IMR-90 (cell line): ENCODE measurements at regions not wholly inside any gene's neighbourhood (a gene's known extent, or its start where the extent isn't known, plus 50 kb on each side); places are given as distances from the start of the nearest gene placed in this dataset.

Experiments
- MXI1 ChIP-seq: IDR thresholded peaks from 2 replicates; pipeline ENCODE4 v1.6.1; 2012; ENCODE audit warnings: low read depth, mild to moderate bottlenecking, low read length, moderate library complexity, borderline replicate concordance
- POLR2A ChIP-seq: IDR thresholded peaks from 2 replicates; pipeline ENCODE4 v1.6.1; 2012; ENCODE audit warnings: mild to moderate bottlenecking, low read depth, low read length
- TF ChIP-seq, protein P1 (sequence below): conservative IDR thresholded peaks from 2 replicates; pipeline ENCODE4 v1.5.1; 2012; ENCODE audit warnings: mild to moderate bottlenecking, low read depth, low read length, improper control_type of control experiment

GRCh38 chr6:54473328-54473727, 165.1 kb downstream of the TINAG start:
- no peak for TF ChIP-seq POLR2A
- TF ChIP-seq, protein P1, sequence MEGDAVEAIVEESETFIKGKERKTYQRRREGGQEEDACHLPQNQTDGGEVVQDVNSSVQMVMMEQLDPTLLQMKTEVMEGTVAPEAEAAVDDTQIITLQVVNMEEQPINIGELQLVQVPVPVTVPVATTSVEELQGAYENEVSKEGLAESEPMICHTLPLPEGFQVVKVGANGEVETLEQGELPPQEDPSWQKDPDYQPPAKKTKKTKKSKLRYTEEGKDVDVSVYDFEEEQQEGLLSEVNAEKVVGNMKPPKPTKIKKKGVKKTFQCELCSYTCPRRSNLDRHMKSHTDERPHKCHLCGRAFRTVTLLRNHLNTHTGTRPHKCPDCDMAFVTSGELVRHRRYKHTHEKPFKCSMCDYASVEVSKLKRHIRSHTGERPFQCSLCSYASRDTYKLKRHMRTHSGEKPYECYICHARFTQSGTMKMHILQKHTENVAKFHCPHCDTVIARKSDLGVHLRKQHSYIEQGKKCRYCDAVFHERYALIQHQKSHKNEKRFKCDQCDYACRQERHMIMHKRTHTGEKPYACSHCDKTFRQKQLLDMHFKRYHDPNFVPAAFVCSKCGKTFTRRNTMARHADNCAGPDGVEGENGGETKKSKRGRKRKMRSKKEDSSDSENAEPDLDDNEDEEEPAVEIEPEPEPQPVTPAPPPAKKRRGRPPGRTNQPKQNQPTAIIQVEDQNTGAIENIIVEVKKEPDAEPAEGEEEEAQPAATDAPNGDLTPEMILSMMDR, result no peak
- TF ChIP-seq MXI1, result no peak
